ENCODE measurements at regions not wholly inside any gene's neighbourhood (a gene's known extent, or its start where the extent isn't known, plus 50 kb on each side); places are given as distances from the start of the nearest gene placed in this dataset.

GRCh38 chr9:119002491-119002890, 366.7 kb downstream of the BRINP1 start:
- H3K9ac ChIP-seq: no peak overlapping the region
- H3K9me3 Mint-ChIP-seq: no peaks in the 10 kb centered on the region
- H3K9me3 ChIP-seq (ENCODE audit: low read depth): no peaks in the 10 kb centered on the region
- no peak overlapping the region for H3K4me3 Mint-ChIP-seq
- DNase-seq (ENCODE audit: low spot score): no peak
- no peak overlapping the region for H2AFZ ChIP-seq (replicated peaks)
- H3K4me1 ChIP-seq: no peaks in the 10 kb centered on the region
- H3K27ac ChIP-seq: no peak overlapping the region
- no peaks in the 10 kb centered on the region for H3K27me3 ChIP-seq
- no peak overlapping the region for H3K27ac Mint-ChIP-seq
- H3K79me2 ChIP-seq (ENCODE audit: low read depth): no peaks in the 10 kb centered on the region
- H3K36me3 ChIP-seq: no peaks in the 10 kb centered on the region
- no peaks in the 10 kb centered on the region for H4K20me1 ChIP-seq (ENCODE audit: low read depth)
- H3K27me3 Mint-ChIP-seq (ENCODE audit: insufficient read depth, low read depth): peaks cover 4% of the 10 kb centered on the region
- no peak overlapping the region for H3K4me2 ChIP-seq
- TF ChIP-seq EZH2 (IDR thresholded peaks at IDR 0.05) (no peak), CTCF (IDR thresholded peaks at IDR 0.05) (no peak), EZH2phosphoT487 (IDR thresholded peaks at IDR 0.05) (no peak)
- no peaks in the 10 kb centered on the region for H3F3A ChIP-seq (ENCODE audit: low read depth)
- no peak overlapping the region for H3K4me3 ChIP-seq
- H3K36me3 Mint-ChIP-seq: no peaks in the 10 kb centered on the region
- H3K4me1 Mint-ChIP-seq: peaks cover 25% of the 10 kb centered on the region

GRCh38 chr9:119003201-119003611, 366.0 kb downstream of the BRINP1 start:
- Histone ChIP-seq H3K4me3 (no peak overlapping the region), H4K20me1 (ENCODE audit: low read depth) (no peaks in the 10 kb centered on the region), H3F3A (ENCODE audit: low read depth) (no peaks in the 10 kb centered on the region), H3K36me3 (no peaks in the 10 kb centered on the region), H3K4me1 (no peaks in the 10 kb centered on the region), H2AFZ (replicated peaks) (no peak overlapping the region), H3K27ac (no peak overlapping the region), H3K9me3 (ENCODE audit: low read depth) (no peaks in the 10 kb centered on the region), H3K79me2 (ENCODE audit: low read depth) (no peaks in the 10 kb centered on the region), H3K4me2 (no peak overlapping the region), H3K27me3 (no peaks in the 10 kb centered on the region), H3K9ac (no peak overlapping the region)
- TF ChIP-seq CTCF (IDR thresholded peaks at IDR 0.05) (no peak), EZH2 (IDR thresholded peaks at IDR 0.05) (no peak), EZH2phosphoT487 (IDR thresholded peaks at IDR 0.05) (no peak)
- Mint-ChIP-seq H3K9me3 (no peaks in the 10 kb centered on the region), H3K27me3 (ENCODE audit: insufficient read depth, low read depth) (peaks cover 4% of the 10 kb centered on the region), H3K27ac (no peak overlapping the region), H3K36me3 (no peaks in the 10 kb centered on the region), H3K4me3 (no peak overlapping the region), H3K4me1 (peaks cover 25% of the 10 kb centered on the region)
- DNase-seq (ENCODE audit: low spot score): no peak

- no peaks in the 10 kb centered on the region for H3K36me3 ChIP-seq
- no peak overlapping the region for H3K4me3 ChIP-seq
- H4K20me1 ChIP-seq (ENCODE audit: low read depth): no peaks in the 10 kb centered on the region
- TF ChIP-seq EZH2phosphoT487 (IDR thresholded peaks at IDR 0.05): no peak
- no peak for TF ChIP-seq EZH2 (IDR thresholded peaks at IDR 0.05)
- TF ChIP-seq CTCF (IDR thresholded peaks at IDR 0.05): no peak
- Mint-ChIP-seq H3K27ac (no peak overlapping the region), H3K27me3 (ENCODE audit: insufficient read depth, low read depth) (peaks cover 3% of the 10 kb centered on the region), H3K4me1 (peaks cover 25% of the 10 kb centered on the region), H3K9me3 (no peaks in the 10 kb centered on the region), H3K36me3 (no peaks in the 10 kb centered on the region), H3K4me3 (no peak overlapping the region)
- H3K9ac ChIP-seq: no peak overlapping the region
- H3K4me1 ChIP-seq: no peaks in the 10 kb centered on the region
- no peak overlapping the region for H3K27ac ChIP-seq
- no peaks in the 10 kb centered on the region for H3K9me3 ChIP-seq (ENCODE audit: low read depth)
- no peak overlapping the region for H2AFZ ChIP-seq (replicated peaks)
- no peak for DNase-seq (ENCODE audit: low spot score)
- no peaks in the 10 kb centered on the region for H3K79me2 ChIP-seq (ENCODE audit: low read depth)
- H3F3A ChIP-seq (ENCODE audit: low read depth): no peaks in the 10 kb centered on the region
- H3K4me2 ChIP-seq: no peak overlapping the region
- H3K27me3 ChIP-seq: no peaks in the 10 kb centered on the region
Measured at GRCh38 chr9:119003882-119004617, 365.2 kb downstream of the BRINP1 start.
